Left ventricle myocardium inferior (tissue), 1 donor: ENCODE measurements at regions not wholly inside any gene's neighbourhood (a gene's known extent, or its start where the extent isn't known, plus 50 kb on each side); places are given as distances from the start of the nearest gene placed in this dataset.

ENCODE experiments used
- DNase-seq: peaks from one replicate; pipeline ENCODE4 v3.0.0-alpha.2; 2020
- H3K27ac ChIP-seq: fragments of 200-600 bp; replicated peaks from 2 replicates; pipeline ENCODE4 v1.8.0; 2021
- H3K27me3 ChIP-seq: fragments of 200-600 bp; 2 replicates; pipeline ENCODE4 v1.8.0; 2021; ENCODE audit warnings: low read depth
- H3K36me3 ChIP-seq: fragments of 200-600 bp; 2 replicates; pipeline ENCODE4 v1.8.0; 2021
- H3K4me1 ChIP-seq: fragments of 200-600 bp; 2 replicates; pipeline ENCODE4 v1.8.0; 2021
- H3K4me3 ChIP-seq: fragments of 200-600 bp; 2 replicates; pipeline ENCODE4 v1.8.0; 2021; ENCODE audit warnings: mild to moderate bottlenecking, moderate library complexity
- H3K9me3 ChIP-seq: fragments of 200-600 bp; replicated peaks from 2 replicates; pipeline ENCODE4 v1.8.0; 2021
- CTCF ChIP-seq: fragments of 200-600 bp; IDR thresholded peaks from 2 replicates; pipeline ENCODE4 v1.8.0; 2021; ENCODE audit warnings: antibody characterized with exemption, mild to moderate bottlenecking, borderline replicate concordance
- intact Hi-C: fragments of 100-400 bp; cut with micrococcal nuclease; formaldehyde crosslinking; loops from one replicate; pipeline ENCODE4 v1.11.0; 2022
- donor health status: DM: no; HTN: yes; CAD: no; lungs with severe emphysema.

- Histone ChIP-seq H3K4me3 (no peak overlapping the region), H3K9me3 (peaks cover under 1% of the 10 kb centered on the region), H3K27ac (no peak overlapping the region), H3K27me3 (no peaks in the 10 kb centered on the region), H3K36me3 (no peaks in the 10 kb centered on the region), H3K4me1 (no peaks in the 10 kb centered on the region)
- TF ChIP-seq CTCF, result no peak
- DNase-seq, result no peak
- intact Hi-C loops, result no loop called here
Measured at GRCh38 chr5:33034777-33035176, 323.7 kb downstream of the NPR3 start.

- no peak overlapping the region for H3K27ac ChIP-seq
- no peaks in the 10 kb centered on the region for H3K27me3 ChIP-seq
- no peak for DNase-seq
- no peaks in the 10 kb centered on the region for H3K36me3 ChIP-seq
- H3K9me3 ChIP-seq, result peaks cover 10% of the 10 kb centered on the region
- no peaks in the 10 kb centered on the region for H3K4me1 ChIP-seq
- H3K4me3 ChIP-seq, result no peak overlapping the region
- no peak for TF ChIP-seq CTCF
- intact Hi-C loops, result no loop called here
Measured at GRCh38 chr5:33035851-33036527, 324.9 kb downstream of the NPR3 start.

- no peak overlapping the region for H3K4me3 ChIP-seq
- no peaks in the 10 kb centered on the region for H3K4me1 ChIP-seq
- no peak for DNase-seq
- no peak overlapping the region for H3K27ac ChIP-seq
- TF ChIP-seq CTCF, result no peak
- H3K9me3 ChIP-seq, result peaks cover 21% of the 10 kb centered on the region
- intact Hi-C loops, result no loop called here
- no peaks in the 10 kb centered on the region for H3K27me3 ChIP-seq
- no peaks in the 10 kb centered on the region for H3K36me3 ChIP-seq
Measured at GRCh38 chr5:33037076-33037475, 326.0 kb downstream of the NPR3 start.

DNA sequence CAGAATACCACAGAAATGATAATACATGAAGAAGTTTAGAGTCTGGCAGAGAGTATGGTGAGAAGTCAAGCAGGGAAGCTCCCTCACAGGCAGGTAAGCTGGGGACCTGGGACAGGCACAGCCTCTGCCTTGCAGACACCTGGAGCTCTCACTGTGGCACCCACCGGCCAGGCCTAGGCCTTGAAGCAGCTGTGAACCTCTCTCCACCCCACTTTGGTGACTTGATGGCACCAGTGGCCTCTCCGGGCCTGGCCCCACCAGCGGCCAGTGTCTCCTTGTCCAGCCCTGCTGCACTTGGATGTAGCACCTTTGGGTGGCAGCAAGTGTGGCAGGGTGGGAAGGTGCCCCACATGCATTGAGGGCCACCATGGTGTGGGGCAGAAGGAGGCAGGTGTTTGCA is 330.5 kb downstream of the NPR3 start:
- H3K9me3 ChIP-seq, result peaks cover 28% of the 10 kb centered on the region
- no peak overlapping the region for H3K4me3 ChIP-seq
- no peaks in the 10 kb centered on the region for H3K4me1 ChIP-seq
- no peak overlapping the region for H3K27ac ChIP-seq
- no peak for TF ChIP-seq CTCF
- intact Hi-C loops, result no loop called here
- no peaks in the 10 kb centered on the region for H3K27me3 ChIP-seq
- no peak for DNase-seq
- no peaks in the 10 kb centered on the region for H3K36me3 ChIP-seq

DNA sequence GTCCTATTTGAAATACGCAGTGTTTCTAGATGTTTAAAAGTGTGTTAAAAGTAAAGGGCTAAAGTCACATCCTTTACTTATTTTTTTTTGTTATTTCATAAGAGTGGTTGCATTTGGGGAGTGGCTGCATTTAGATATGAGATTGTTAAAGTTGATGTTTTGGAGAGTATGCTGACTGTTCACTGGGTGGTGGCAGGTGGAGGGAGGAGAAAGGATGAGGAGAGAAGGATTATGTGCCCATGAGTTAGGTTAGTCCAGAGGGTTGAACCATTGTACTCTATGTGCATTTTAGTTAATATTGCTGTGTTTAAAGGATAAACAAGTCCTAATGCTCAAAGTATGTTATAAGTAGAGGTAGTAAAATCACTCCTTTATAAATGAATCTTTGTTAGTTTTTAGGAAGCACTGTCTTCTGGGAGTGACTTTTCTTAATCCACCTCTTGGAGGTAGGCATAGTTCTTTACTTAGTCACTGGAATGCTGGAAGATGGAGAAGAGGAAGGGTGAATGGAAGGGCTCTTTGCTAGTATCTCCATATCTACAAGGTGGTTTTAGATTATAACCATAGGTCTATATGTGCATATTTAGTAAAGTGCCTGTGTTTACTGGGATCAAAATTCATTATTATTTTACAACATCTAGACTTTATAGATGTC is 332.3 kb downstream of the NPR3 start:
- H3K27me3 ChIP-seq, result no peaks in the 10 kb centered on the region
- intact Hi-C loops, result no loop called here
- TF ChIP-seq CTCF, result no peak
- H3K36me3 ChIP-seq, result no peaks in the 10 kb centered on the region
- peaks cover 28% of the 10 kb centered on the region for H3K9me3 ChIP-seq
- no peak overlapping the region for H3K4me3 ChIP-seq
- no peak overlapping the region for H3K27ac ChIP-seq
- H3K4me1 ChIP-seq, result no peaks in the 10 kb centered on the region
- DNase-seq, result no peak
